Transverse colon (tissue), 4 donors: ENCODE measurements at regions not wholly inside any gene's neighbourhood (a gene's known extent, or its start where the extent isn't known, plus 50 kb on each side); places are given as distances from the start of the nearest gene placed in this dataset.

Source experiments
- DNase-seq: peaks from one replicate; pipeline ENCODE4 v3.0.0-alpha.2; 2019
- H3K27ac ChIP-seq, 4 donors: fragments of 200-600 bp; sonication (generic); 2 replicates each; pipeline ENCODE4 v1.5.1; 2016 to 2018; ENCODE audit warnings: inconsistent platforms in 4 of 4
- H3K27me3 ChIP-seq: fragments of 200-600 bp; sonication (generic); 2 replicates; pipeline ENCODE4 v1.5.1; 2017; ENCODE audit warnings: inconsistent platforms
- H3K36me3 ChIP-seq, 4 donors: fragments of 200-600 bp; sonication (generic); 2 replicates each; pipeline ENCODE4 v1.5.1; 2017 to 2019; ENCODE audit warnings: inconsistent platforms in 4 of 4
- H3K4me1 ChIP-seq, 4 donors: fragments of 200-600 bp; sonication (generic); 2 replicates each; pipeline ENCODE4 v1.5.1; 2017 to 2020; ENCODE audit warnings: inconsistent platforms in 4 of 4
- H3K4me3 ChIP-seq, 4 donors: fragments of 200-600 bp; sonication (generic); 1 replicate in 1 of 4; 2 replicates in 3 of 4; pipeline versions ENCODE4 v1.5.1 to v1.6.1; 2017 to 2019; ENCODE audit warnings: inconsistent platforms in 4 of 4
- H3K9me3 ChIP-seq, 2 donors: fragments of 200-600 bp; sonication (generic); 2 replicates each; pipeline ENCODE4 v1.5.1; 2017 to 2019; ENCODE audit warnings: inconsistent platforms in 2 of 2
- EP300 ChIP-seq: sonication (generic); formaldehyde crosslinking; IDR thresholded peaks from one replicate; pipeline ENCODE4 v1.6.1; 2017; ENCODE audit warnings: antibody characterized with exemption, low read depth
- POLR2A ChIP-seq: fragments of 450-650 bp; IDR thresholded peaks from one replicate; pipeline ENCODE4 v1.6.1; 2016; ENCODE audit warnings: antibody characterized with exemption, mild to moderate bottlenecking, moderate library complexity
- POLR2AphosphoS5 ChIP-seq, 3 donors: sonication (generic); formaldehyde crosslinking; IDR thresholded peaks; one replicate each; pipeline ENCODE4 v1.6.1; 2016; ENCODE audit warnings: antibody characterized with exemption in 3 of 3
- WGBS, 2 donors: methylation state at CpG; one replicate each; pipeline ENCODE4 v1.1.5; 2018; ENCODE audit warnings: low coverage in 1 of 2; 5-methylcytosine and 5-hydroxymethylcytosine counted together
- in situ Hi-C, 4 donors: fragments of 200-750 bp; cut with MboI; loops; one replicate each; pipeline versions ENCODE4 v1.15.0 to v1.15.1; 2017; ENCODE audit warnings: low sequenced_read_pairs in 3 of 4, low pct_ligation_motif_present in 1 of 4, low pct_unique_long_range_greater_than_20kb in 1 of 4
- intact Hi-C: fragments of 100-400 bp; cut with DNase I; formaldehyde crosslinking; loops from one replicate; pipeline ENCODE4 v1.15.1; 2023; ENCODE audit warnings: low total_unique reads
- TF ChIP-seq, protein P1 (sequence below), 5 experiments: fragments of 200-600 bp in 3 of 5; fragments of 450-650 bp in 2 of 5; sonication (generic) in 3 of 5; IDR thresholded peaks; 1 replicate in 2 of 5; 2 replicates in 3 of 5; pipeline ENCODE4 v1.5.1; 2016 to 2017; ENCODE audit warnings: antibody characterized with exemption in 5 of 5, inconsistent platforms in 3 of 5, mild to moderate bottlenecking in 2 of 5, moderate library complexity in 1 of 5

DNA sequence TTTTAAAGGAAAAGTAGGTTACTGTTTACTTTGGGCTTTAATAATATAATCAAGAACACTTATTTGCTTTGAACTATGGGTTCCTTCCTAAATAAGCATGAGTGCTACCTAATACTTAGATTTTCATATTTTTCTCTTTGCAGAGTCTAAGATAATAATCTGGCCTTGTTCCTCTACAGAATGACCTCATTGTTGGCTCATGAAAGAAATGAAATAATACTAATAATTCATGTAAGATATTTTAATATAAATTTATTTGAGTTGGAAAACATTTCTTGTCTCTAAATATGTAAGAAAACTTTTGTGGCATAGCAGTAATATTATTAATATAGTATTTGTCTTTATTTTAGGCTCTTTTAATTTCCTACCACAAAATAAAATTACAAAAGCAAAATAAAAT is 601.3 kb downstream of the IQCM start:
- Histone ChIP-seq H3K4me1 (no peaks in the 10 kb centered on the region), H3K27ac (no peak overlapping the region), H3K9me3 (no peaks in the 10 kb centered on the region), H3K4me3 (no peak overlapping the region), H3K36me3 (no peaks in the 10 kb centered on the region), H3K27me3 (no peaks in the 10 kb centered on the region)
- no peak for DNase-seq
- in situ Hi-C loops (no loop called here), intact Hi-C loops (no loop called here)
- TF ChIP-seq POLR2AphosphoS5 (IDR thresholded peaks at IDR 0.05): no peak
- no peak for TF ChIP-seq POLR2A

- intact Hi-C loops: no loop called here
- in situ Hi-C loops: no loop called here
- DNase-seq: no peak
- no peak overlapping the region for H3K4me3 ChIP-seq
- no peak overlapping the region for H3K27ac ChIP-seq
- H3K4me1 ChIP-seq: no peaks in the 10 kb centered on the region
- no peak for TF ChIP-seq EP300
- no peak for TF ChIP-seq POLR2A
- TF ChIP-seq, protein P1, sequence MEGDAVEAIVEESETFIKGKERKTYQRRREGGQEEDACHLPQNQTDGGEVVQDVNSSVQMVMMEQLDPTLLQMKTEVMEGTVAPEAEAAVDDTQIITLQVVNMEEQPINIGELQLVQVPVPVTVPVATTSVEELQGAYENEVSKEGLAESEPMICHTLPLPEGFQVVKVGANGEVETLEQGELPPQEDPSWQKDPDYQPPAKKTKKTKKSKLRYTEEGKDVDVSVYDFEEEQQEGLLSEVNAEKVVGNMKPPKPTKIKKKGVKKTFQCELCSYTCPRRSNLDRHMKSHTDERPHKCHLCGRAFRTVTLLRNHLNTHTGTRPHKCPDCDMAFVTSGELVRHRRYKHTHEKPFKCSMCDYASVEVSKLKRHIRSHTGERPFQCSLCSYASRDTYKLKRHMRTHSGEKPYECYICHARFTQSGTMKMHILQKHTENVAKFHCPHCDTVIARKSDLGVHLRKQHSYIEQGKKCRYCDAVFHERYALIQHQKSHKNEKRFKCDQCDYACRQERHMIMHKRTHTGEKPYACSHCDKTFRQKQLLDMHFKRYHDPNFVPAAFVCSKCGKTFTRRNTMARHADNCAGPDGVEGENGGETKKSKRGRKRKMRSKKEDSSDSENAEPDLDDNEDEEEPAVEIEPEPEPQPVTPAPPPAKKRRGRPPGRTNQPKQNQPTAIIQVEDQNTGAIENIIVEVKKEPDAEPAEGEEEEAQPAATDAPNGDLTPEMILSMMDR (IDR thresholded peaks at IDR 0.05): no peak
- TF ChIP-seq POLR2AphosphoS5 (IDR thresholded peaks at IDR 0.05): no peak
- no peaks in the 10 kb centered on the region for H3K36me3 ChIP-seq
- no peaks in the 10 kb centered on the region for H3K27me3 ChIP-seq
- WGBS, 2 donors: 60 to 86% methylated on average over 1 of the region's 1 CpG
- no peaks in the 10 kb centered on the region for H3K9me3 ChIP-seq
Measured at GRCh38 chr4:149211876-149212275, 603.8 kb downstream of the IQCM start.

DNA sequence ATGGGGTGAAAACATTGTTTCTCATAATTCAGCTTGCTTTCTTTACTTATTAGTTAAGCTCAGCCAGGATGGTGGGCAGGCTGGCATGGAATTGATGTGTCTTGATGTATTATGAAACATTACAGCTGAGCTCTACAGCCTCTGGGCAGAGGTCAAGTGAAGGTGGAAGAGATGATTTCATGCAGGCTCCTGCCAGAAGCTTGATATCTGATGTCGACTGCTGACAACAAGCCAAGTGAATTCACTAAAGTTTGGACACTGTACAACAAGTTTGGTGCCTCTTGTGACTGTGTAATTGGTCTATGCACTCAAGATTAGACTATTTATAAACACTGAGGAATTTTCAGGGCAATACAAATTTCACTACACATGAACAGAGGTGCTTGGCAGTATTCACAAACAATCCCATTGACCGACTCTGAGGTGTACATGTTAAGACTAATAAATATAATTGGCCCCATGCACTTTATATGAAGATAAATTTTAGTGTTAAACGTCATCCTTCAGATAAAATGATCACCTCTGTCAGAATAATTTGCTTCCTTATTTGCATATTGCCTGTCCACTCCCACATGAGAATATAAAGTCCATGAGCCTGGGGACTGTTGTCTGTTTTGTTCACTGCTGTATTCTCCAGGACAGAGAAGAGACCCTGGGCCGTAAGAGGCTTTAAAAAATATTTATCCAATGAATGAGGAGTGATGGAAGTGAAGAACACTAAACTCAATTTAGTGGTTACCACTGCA is 612.2 kb downstream of the IQCM start:
- no peak overlapping the region for H3K4me3 ChIP-seq
- 23 to 47% methylated on average over 3 to 4 of the region's 4 CpGs for WGBS, 2 donors
- intact Hi-C loops: no loop called here
- TF ChIP-seq POLR2AphosphoS5 (IDR thresholded peaks at IDR 0.05) (no peak), POLR2A (no peak), EP300 (no peak)
- TF ChIP-seq, protein P1 (IDR thresholded peaks at IDR 0.05): no peak
- no peak overlapping the region for H3K27ac ChIP-seq
- H3K9me3 ChIP-seq: no peaks in the 10 kb centered on the region
- H3K27me3 ChIP-seq: no peaks in the 10 kb centered on the region
- DNase-seq: no peak
- H3K36me3 ChIP-seq: no peaks in the 10 kb centered on the region
- no peaks in the 10 kb centered on the region for H3K4me1 ChIP-seq
- in situ Hi-C loops: no loop called here

- Histone ChIP-seq H3K27ac (no peak overlapping the region), H3K36me3 (no peaks in the 10 kb centered on the region), H3K27me3 (no peaks in the 10 kb centered on the region), H3K4me1 (no peaks in the 10 kb centered on the region), H3K4me3 (no peak overlapping the region), H3K9me3 (no peaks in the 10 kb centered on the region)
- in situ Hi-C loops (no loop called here), intact Hi-C loops (no loop called here)
- WGBS, 2 donors: 40 to 88% methylated on average over 1 of the region's 1 CpG
- no peak for DNase-seq
- no peak for TF ChIP-seq EP300
- TF ChIP-seq, protein P1 (IDR thresholded peaks at IDR 0.05): no peak
- TF ChIP-seq POLR2A: no peak
Measured at GRCh38 chr4:149202117-149202516, 613.5 kb downstream of the IQCM start.

DNA sequence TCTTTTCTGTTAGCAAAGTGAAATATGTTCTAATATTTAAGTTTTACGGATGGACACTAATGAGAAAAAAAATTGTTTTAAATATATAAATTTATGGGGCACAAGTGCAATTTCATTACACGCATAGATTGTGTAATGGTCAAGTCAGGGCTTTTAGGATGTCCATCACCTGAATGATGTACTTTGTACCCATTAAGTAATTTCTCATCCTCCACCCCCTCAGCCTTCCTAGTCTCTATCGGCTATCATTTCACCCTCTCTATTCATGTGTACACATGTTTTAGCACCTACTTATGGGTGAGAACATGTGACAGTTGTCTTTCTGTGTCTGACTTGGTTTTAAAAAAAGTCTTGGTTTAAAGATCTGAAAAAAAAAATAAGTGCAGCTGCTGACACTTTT is 616.0 kb downstream of the IQCM start:
- no peaks in the 10 kb centered on the region for H3K4me1 ChIP-seq
- WGBS, 2 donors: 80 to 90% methylated on average over 3 of the region's 3 CpGs
- no peak for TF ChIP-seq EP300
- TF ChIP-seq POLR2AphosphoS5 (IDR thresholded peaks at IDR 0.05): no peak
- TF ChIP-seq POLR2A: no peak
- TF ChIP-seq, protein P1 (IDR thresholded peaks at IDR 0.05): no peak
- no peak overlapping the region for H3K27ac ChIP-seq
- in situ Hi-C loops: no loop called here
- no peak for DNase-seq
- H3K9me3 ChIP-seq: no peaks in the 10 kb centered on the region
- H3K4me3 ChIP-seq: no peak overlapping the region
- H3K27me3 ChIP-seq: no peaks in the 10 kb centered on the region
- H3K36me3 ChIP-seq: no peaks in the 10 kb centered on the region
- intact Hi-C loops: no loop called here
